Mesenchymal stem cell (in vitro differentiated cells and primary cell): ENCODE measurements at regions not wholly inside any gene's neighbourhood (a gene's known extent, or its start where the extent isn't known, plus 50 kb on each side); places are given as distances from the start of the nearest gene placed in this dataset.

Experiments
- DNase-seq: peaks from one replicate; pipeline ENCODE4 v3.0.0-alpha.2; 2013
- H2AFZ ChIP-seq: one replicate; pipeline ENCODE4 v1.6.1; 2013; ENCODE audit warnings: low read depth, mild to moderate bottlenecking, control low read depth, inconsistent platforms, low read length, moderate library complexity
- H2AK5ac ChIP-seq: 2 replicates; pipeline ENCODE4 v1.6.1; 2013; ENCODE audit warnings: low read length, moderate library complexity, mild to moderate bottlenecking, inconsistent platforms; ENCODE audit not compliant: severe bottlenecking
- H2BK120ac ChIP-seq: one replicate; pipeline ENCODE4 v1.6.1; 2013; ENCODE audit warnings: low read depth, mild to moderate bottlenecking, inconsistent platforms, low read length, moderate library complexity
- H2BK12ac ChIP-seq, 2 experiments: one replicate each; pipeline ENCODE4 v1.6.1; 2013; ENCODE audit warnings: inconsistent platforms in 2 of 2, low read length in 2 of 2, mild to moderate bottlenecking in 2 of 2, moderate library complexity in 2 of 2, control low read depth in 1 of 2
- H2BK15ac ChIP-seq: one replicate; pipeline ENCODE4 v1.6.1; 2013; ENCODE audit warnings: mild to moderate bottlenecking, low read depth, inconsistent platforms; ENCODE audit not compliant: poor library complexity, severe bottlenecking
- H2BK5ac ChIP-seq: 2 replicates; pipeline ENCODE4 v1.6.1; 2013; ENCODE audit warnings: low read depth, mild to moderate bottlenecking, low read length, control low read depth, inconsistent platforms; ENCODE audit not compliant: poor library complexity, severe bottlenecking
- H3K14ac ChIP-seq, 2 experiments: one replicate each; pipeline ENCODE4 v1.6.1; 2013; ENCODE audit warnings: inconsistent platforms in 2 of 2, low read length in 2 of 2, control low read depth in 1 of 2, mild to moderate bottlenecking in 1 of 2, moderate library complexity in 1 of 2
- H3K18ac ChIP-seq, 2 experiments: one replicate each; pipeline ENCODE4 v1.6.1; 2013; ENCODE audit warnings: inconsistent platforms in 2 of 2, low read length in 2 of 2, control low read depth in 1 of 2, low read depth in 1 of 2, mild to moderate bottlenecking in 1 of 2
- H3K23ac ChIP-seq, 2 experiments: one replicate each; pipeline ENCODE4 v1.6.1; 2013; ENCODE audit warnings: inconsistent platforms in 2 of 2, low read length in 2 of 2, mild to moderate bottlenecking in 2 of 2, moderate library complexity in 2 of 2, control low read depth in 1 of 2
- H3K27ac ChIP-seq: 2 replicates; pipeline ENCODE4 v1.5.1; 2013; ENCODE audit warnings: mild to moderate bottlenecking, moderate library complexity, low read length, control low read depth, inconsistent platforms; ENCODE audit not compliant: poor library complexity, severe bottlenecking
- H3K27me3 ChIP-seq, 2 experiments: 2 replicates each; pipeline versions ENCODE4 v1.6.1 to v1.7.0; 2013; ENCODE audit warnings: low read length in 2 of 2, mild to moderate bottlenecking in 2 of 2, moderate library complexity in 2 of 2, control low read depth in 1 of 2, inconsistent platforms in 1 of 2; ENCODE audit not compliant: control insufficient read depth in 1 of 2, insufficient read depth in 1 of 2
- H3K36me3 ChIP-seq, 2 experiments: 2 replicates each; pipeline versions ENCODE4 v1.6.1 to v1.7.0; 2013; ENCODE audit warnings: low read length in 2 of 2, control low read depth in 1 of 2, inconsistent platforms in 1 of 2, low read depth in 1 of 2, mild to moderate bottlenecking in 1 of 2; ENCODE audit not compliant: insufficient read depth in 2 of 2, control insufficient read depth in 1 of 2
- H3K4ac ChIP-seq, 2 experiments: one replicate each; pipeline ENCODE4 v1.6.1; 2013; ENCODE audit warnings: inconsistent platforms in 2 of 2, low read length in 2 of 2, mild to moderate bottlenecking in 2 of 2, moderate library complexity in 2 of 2, control low read depth in 1 of 2, low read depth in 1 of 2
- H3K4me1 ChIP-seq: 2 replicates; pipeline ENCODE4 v1.6.1; 2013; ENCODE audit warnings: low read depth, low read length, control low read depth; ENCODE audit not compliant: control insufficient read depth, insufficient read depth
- H3K4me2 ChIP-seq: 2 replicates; pipeline ENCODE4 v1.6.1; 2013; ENCODE audit warnings: low read length, mild to moderate bottlenecking, inconsistent platforms; ENCODE audit not compliant: poor library complexity, severe bottlenecking
- H3K4me3 ChIP-seq, 2 experiments: 2 replicates each; pipeline versions ENCODE4 v1.5.1 to v1.7.0; 2013; ENCODE audit warnings: low read length in 2 of 2, mild to moderate bottlenecking in 2 of 2, control low read depth in 1 of 2, low read depth in 1 of 2; ENCODE audit not compliant: insufficient read depth in 1 of 2
- H3K79me1 ChIP-seq: replicated peaks from 2 replicates; pipeline ENCODE4 v1.6.1; 2013; ENCODE audit warnings: mild to moderate bottlenecking, control low read depth, low read length, inconsistent platforms; ENCODE audit not compliant: poor library complexity, severe bottlenecking
- H3K9ac ChIP-seq: 2 replicates; pipeline ENCODE4 v1.7.0; 2013; ENCODE audit warnings: mild to moderate bottlenecking, low read length, moderate library complexity
- H3K9me3 ChIP-seq: 2 replicates; pipeline ENCODE4 v1.7.0; 2013; ENCODE audit warnings: mild to moderate bottlenecking, low read length; ENCODE audit not compliant: control insufficient read depth
- H4K8ac ChIP-seq: one replicate; pipeline ENCODE4 v1.6.1; 2013; ENCODE audit warnings: inconsistent platforms, mild to moderate bottlenecking, low read length, moderate library complexity
- H4K91ac ChIP-seq: one replicate; pipeline ENCODE4 v1.6.1; 2013; ENCODE audit warnings: mild to moderate bottlenecking, low read length, inconsistent platforms
- WGBS: methylation state at CpG from one replicate; pipeline ENCODE4 v1.1.7; 2013; ENCODE audit warnings: mixed read lengths; 5-methylcytosine and 5-hydroxymethylcytosine counted together

DNA sequence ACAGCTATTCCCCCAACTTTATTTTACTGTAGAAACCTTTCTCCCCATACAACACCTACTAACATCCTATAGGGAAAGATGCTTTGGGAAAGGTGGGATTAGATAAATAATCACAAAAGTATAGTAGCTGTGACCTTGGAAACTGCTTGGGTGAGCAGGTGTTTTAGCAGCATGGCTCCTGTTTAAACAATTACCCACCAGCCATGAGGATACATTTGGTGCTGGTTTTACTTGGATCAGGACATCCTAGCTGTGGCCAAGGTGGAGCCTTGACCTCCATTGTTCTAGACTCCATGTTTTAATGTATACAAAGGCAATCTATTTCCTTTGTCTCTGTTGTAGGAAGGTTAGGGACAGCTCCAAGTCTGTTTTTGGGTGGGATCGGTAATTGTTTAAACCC lies 56.8 kb upstream of the ALDH1B1 start:
- no peak overlapping the region for H3K4me3 ChIP-seq
- H2BK12ac ChIP-seq: no peak overlapping the region
- peaks cover 16% of the 10 kb centered on the region for H3K4me1 ChIP-seq
- no peak overlapping the region for H3K4ac ChIP-seq
- H2AFZ ChIP-seq: no peak overlapping the region
- no peak overlapping the region for H4K91ac ChIP-seq
- H4K8ac ChIP-seq: no peak overlapping the region
- no peak overlapping the region for H2BK15ac ChIP-seq
- H3K9ac ChIP-seq: no peak overlapping the region
- no peak overlapping the region for H3K4me2 ChIP-seq
- no peak overlapping the region for H3K23ac ChIP-seq
- H3K18ac ChIP-seq: no peak overlapping the region
- peaks cover 0 to 19% of the 10 kb centered on the region in 2 experiments for H3K27me3 ChIP-seq
- H3K14ac ChIP-seq: no peak overlapping the region
- WGBS: 95% methylated on average over 1 of the region's 1 CpG
- no peak overlapping the region for H3K27ac ChIP-seq
- no peaks in the 10 kb centered on the region for H3K79me1 ChIP-seq
- H2AK5ac ChIP-seq: peak overlapping the region; percentile 19
- no peaks in the 10 kb centered on the region for H3K9me3 ChIP-seq
- H2BK5ac ChIP-seq: no peak overlapping the region
- H3K36me3 ChIP-seq: no peaks in the 10 kb centered on the region
- no peak overlapping the region for H2BK120ac ChIP-seq
- no peak for DNase-seq

DNA sequence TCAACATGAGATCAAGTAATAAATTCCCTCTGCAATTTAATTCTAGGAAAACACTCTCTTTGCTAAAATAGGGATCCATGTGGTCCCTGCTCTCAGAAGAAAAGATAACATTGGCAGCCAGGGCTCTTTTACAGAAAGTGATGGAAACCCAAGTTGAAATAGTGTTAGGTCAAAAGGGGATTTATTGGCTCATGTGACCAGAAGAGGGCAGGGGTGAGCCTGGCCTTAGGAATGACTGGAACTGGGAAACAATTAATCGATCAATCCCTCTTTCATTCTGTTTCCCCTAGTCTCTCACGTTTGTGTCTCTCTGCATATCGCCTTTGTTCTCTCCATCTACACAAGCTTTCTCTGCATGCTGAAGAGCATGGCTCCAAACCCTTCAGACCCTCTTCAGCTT lies 58.3 kb upstream of the ALDH1B1 start:
- H3K14ac ChIP-seq: no peak overlapping the region
- H3K4ac ChIP-seq: no peak overlapping the region
- H4K8ac ChIP-seq: no peak overlapping the region
- H3K4me3 ChIP-seq: no peak overlapping the region
- no peak overlapping the region for H2BK5ac ChIP-seq
- H3K27ac ChIP-seq: no peak overlapping the region
- no peaks in the 10 kb centered on the region for H3K79me1 ChIP-seq
- H3K4me1 ChIP-seq: peaks cover 9% of the 10 kb centered on the region
- H3K18ac ChIP-seq: no peak overlapping the region
- no peak overlapping the region for H2BK15ac ChIP-seq
- H2BK12ac ChIP-seq: no peak overlapping the region
- peaks cover 5 to 19% of the 10 kb centered on the region in 2 experiments for H3K27me3 ChIP-seq
- H3K36me3 ChIP-seq: no peaks in the 10 kb centered on the region
- WGBS: 55% methylated on average over 3 of the region's 3 CpGs
- H2AFZ ChIP-seq: no peak overlapping the region
- H3K23ac ChIP-seq: no peak overlapping the region
- H2BK120ac ChIP-seq: no peak overlapping the region
- no peak overlapping the region for H4K91ac ChIP-seq
- H3K4me2 ChIP-seq: no peak overlapping the region
- no peak overlapping the region for H3K9ac ChIP-seq
- H2AK5ac ChIP-seq: no peak overlapping the region
- no peaks in the 10 kb centered on the region for H3K9me3 ChIP-seq
- DNase-seq: no peak

DNA sequence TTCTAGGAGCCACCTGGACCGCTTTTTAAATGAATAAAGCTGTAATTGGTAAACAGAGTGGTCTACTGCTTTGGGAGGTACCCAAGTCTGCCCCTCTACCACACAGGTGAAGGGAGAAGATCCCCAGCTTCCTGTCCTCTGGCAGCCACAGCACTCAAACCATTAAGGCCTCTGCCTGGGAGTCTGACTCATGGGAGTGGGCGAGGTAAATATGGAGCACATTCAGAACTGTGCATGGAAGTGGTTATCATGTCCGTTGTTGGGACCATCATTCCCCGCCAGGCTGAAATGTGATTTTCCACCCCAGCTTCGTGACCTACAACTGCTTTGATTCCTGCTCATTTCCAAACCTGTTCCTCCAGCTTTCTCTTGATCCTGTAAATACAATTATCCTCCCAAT lies 59.5 kb upstream of the ALDH1B1 start:
- H3K9me3 ChIP-seq: no peaks in the 10 kb centered on the region
- no peak overlapping the region for H3K4me3 ChIP-seq
- peaks cover 5 to 24% of the 10 kb centered on the region in 2 experiments for H3K27me3 ChIP-seq
- H3K36me3 ChIP-seq: no peaks in the 10 kb centered on the region
- H3K4me2 ChIP-seq: no peak overlapping the region
- no peak overlapping the region for H3K18ac ChIP-seq
- no peak overlapping the region for H2BK120ac ChIP-seq
- no peak overlapping the region for H3K14ac ChIP-seq
- no peak overlapping the region for H4K8ac ChIP-seq
- DNase-seq: no peak
- H3K79me1 ChIP-seq: no peaks in the 10 kb centered on the region
- no peak overlapping the region for H3K9ac ChIP-seq
- WGBS: 67% methylated on average over 5 of the region's 5 CpGs
- H2BK15ac ChIP-seq: no peak overlapping the region
- no peak overlapping the region for H2BK5ac ChIP-seq
- no peak overlapping the region for H3K4ac ChIP-seq
- no peak overlapping the region for H2AK5ac ChIP-seq
- no peak overlapping the region for H3K23ac ChIP-seq
- no peak overlapping the region for H3K27ac ChIP-seq
- no peak overlapping the region for H2AFZ ChIP-seq
- H2BK12ac ChIP-seq: no peak overlapping the region
- no peak overlapping the region for H4K91ac ChIP-seq
- peaks cover 5% of the 10 kb centered on the region for H3K4me1 ChIP-seq

DNA sequence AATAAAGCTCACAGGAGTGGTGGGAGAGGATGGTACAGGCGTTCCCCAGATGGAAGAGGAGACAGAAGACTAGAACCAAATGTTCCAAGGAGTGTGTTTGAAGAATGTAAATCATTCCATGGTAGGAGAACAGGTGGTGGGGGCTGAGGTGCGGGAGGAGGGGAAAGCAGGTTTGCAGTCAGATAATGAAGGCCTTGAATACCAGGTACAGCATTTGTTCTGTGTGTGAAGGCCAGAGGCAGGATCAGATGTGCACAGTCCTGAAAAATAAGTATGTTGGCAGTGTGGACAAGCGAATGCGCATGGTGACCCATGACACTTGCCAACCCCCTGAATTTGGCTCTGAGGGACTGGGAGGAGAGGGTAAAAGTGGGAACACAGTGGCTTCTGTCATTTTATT lies 59.9 kb upstream of the ALDH1B1 start:
- H2BK15ac ChIP-seq: no peak overlapping the region

More for the DNA sequence above, 59.9 kb upstream of the ALDH1B1 start:
- Histone ChIP-seq H3K18ac (no peak overlapping the region), H3K23ac (no peak overlapping the region), H2BK12ac (no peak overlapping the region), H3K14ac (no peak overlapping the region), H3K9me3 (no peaks in the 10 kb centered on the region), H4K8ac (no peak overlapping the region), H2BK120ac (no peak overlapping the region), H3K4me1 (peaks cover 2% of the 10 kb centered on the region), H3K4me3 (no peak overlapping the region), H2BK5ac (no peak overlapping the region), H3K9ac (no peak overlapping the region), H3K4me2 (no peak overlapping the region), H3K79me1 (no peaks in the 10 kb centered on the region), H3K27ac (no peak overlapping the region), H2AFZ (no peak overlapping the region), H4K91ac (no peak overlapping the region), H3K36me3 (no peaks in the 10 kb centered on the region), H3K4ac (no peak overlapping the region), H2AK5ac (peak overlapping the region; percentile 15), H3K27me3 (peaks cover 5 to 24% of the 10 kb centered on the region in 2 experiments)
- WGBS: 92% methylated on average over 3 of the region's 4 CpGs
- no peak for DNase-seq
